HG02571 (cell line): ENCODE measurements at regions not wholly inside any gene's neighbourhood (a gene's known extent, or its start where the extent isn't known, plus 50 kb on each side); places are given as distances from the start of the nearest gene placed in this dataset.

Source experiments
- ATAC-seq: cut with Tn5 transposase; IDR thresholded peaks from one replicate; pipeline ENCODE4 v1.9.1; 2021; ENCODE audit warnings: mild to moderate bottlenecking, moderate library complexity; ENCODE audit not compliant: unreplicated experiment

GRCh38 chr17:79212149-79213087 is 137.8 kb downstream of the ENGASE start:
- no peak for ATAC-seq

- ATAC-seq, result no peak
Measured at GRCh38 chr17:79211061-79211770, 136.6 kb downstream of the ENGASE start.

GRCh38 chr17:79210638-79211037 is 136.0 kb downstream of the ENGASE start:
- ATAC-seq, result no peak

GRCh38 chr17:79207960-79208359 is 133.3 kb downstream of the ENGASE start:
- ATAC-seq, result no peak

- ATAC-seq, result no peak
Measured at GRCh38 chr17:79205688-79206205, 131.1 kb downstream of the ENGASE start.

DNA sequence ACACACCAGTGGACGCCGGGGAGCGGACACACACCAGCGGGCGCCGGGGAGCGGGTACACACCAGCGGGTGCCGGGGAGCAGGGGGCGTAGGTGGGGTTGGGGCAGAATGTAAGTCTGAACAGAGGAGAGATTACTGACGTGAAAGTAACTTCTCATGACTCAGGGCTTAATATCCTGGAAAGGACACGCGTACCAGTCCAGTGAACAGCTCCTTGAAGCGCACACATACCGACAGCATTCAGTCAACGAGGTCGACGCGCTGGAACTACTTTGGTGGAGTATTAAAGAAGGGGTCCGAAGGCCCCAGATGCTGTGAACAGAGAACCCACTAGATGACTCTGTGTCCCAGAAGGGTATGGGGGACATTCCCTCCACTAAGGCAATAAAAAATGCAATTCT is 129.6 kb downstream of the ENGASE start:
- no peak for ATAC-seq

DNA sequence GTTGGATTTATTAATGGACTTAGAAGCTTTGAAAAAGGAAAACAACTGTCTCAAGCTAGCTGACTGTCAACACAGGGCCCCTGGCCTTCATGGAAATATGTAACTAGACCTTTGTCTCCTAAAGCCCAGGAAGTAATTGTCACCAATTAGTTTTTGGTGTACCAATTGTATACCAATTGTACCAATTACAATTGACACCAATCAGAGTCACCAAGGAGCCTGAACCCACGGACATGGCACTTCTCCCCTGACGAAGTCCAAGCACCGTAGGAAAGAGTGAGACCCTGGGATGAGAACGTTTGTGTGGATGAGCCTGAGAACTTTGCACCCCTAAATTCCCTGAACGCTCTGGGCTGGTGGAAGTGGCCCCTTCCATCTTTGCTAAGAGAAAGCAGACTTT is 129.0 kb downstream of the ENGASE start:
- no peak for ATAC-seq

GRCh38 chr17:79203016-79203415 is 128.4 kb downstream of the ENGASE start:
- no peak for ATAC-seq

DNA sequence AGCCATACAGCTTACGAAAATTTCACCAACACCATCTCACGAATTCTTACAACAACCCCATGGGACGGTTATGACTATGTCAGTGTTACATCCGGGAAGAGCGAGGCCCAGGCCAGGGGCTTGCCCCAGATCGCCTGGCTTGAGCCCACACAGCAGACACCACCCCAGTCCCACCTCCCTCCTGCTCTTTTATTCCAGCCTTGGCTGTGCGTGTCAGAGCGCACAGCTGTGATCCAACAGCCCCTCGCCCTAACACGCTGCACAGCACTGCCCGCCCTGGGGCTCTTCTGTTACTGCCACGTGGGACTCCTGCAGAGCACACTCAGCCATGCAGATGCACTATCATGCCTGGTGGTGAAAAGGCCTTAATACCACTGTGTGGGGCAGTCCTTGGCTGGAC is 127.9 kb downstream of the ENGASE start:
- ATAC-seq, result no peak

GRCh38 chr17:79201536-79202227 is 127.1 kb downstream of the ENGASE start:
- ATAC-seq, result no peak

DNA sequence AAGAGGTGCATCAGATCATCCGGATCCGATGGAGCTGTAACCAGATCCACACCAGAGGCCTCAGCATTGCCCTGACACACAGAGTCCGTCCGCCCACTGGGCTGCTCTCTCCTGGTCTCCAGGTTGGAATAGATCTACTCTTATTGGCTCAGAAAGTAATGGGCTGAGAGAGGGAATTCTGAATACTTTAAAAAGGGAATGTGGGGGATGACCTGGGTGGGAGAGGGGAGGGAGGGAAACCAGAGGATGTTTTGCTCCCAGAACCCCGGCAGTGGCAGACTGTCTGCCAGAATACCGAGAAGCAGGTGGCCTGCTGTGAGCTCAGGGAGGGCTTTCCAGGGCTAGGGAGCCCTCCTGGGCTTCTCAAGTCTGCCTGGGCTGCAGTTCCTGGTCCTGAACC is 126.5 kb downstream of the ENGASE start:
- no peak for ATAC-seq

DNA sequence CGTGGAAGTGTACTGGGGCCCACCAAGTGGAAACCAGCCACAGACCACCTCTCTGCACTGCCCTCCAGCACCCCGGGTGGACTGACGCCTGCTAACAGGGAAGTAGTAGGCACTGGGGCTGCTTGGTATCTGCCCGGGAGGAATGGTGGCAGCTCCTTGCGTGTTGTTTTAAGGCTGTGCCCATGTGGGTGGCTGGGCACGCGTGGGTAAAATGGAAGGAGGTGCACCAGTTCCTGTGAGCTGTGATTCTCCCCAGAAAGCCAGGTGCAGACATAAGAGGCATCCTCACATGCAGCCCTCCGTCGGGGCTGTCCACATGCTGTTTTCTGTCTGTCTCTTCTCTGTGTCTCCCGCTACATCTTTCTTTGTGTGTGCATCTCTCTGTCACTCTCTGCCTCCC is 122.3 kb downstream of the ENGASE start:
- ATAC-seq, result no peak

GRCh38 chr17:79192503-79193351 is 118.1 kb downstream of the ENGASE start:
- ATAC-seq, result no peak

- ATAC-seq, result no peak
Measured at GRCh38 chr17:79191270-79191934, 116.8 kb downstream of the ENGASE start.

- ATAC-seq, result no peak
Measured at GRCh38 chr17:79189305-79189704, 114.7 kb downstream of the ENGASE start.

GRCh38 chr17:79188685-79189084 is 114.1 kb downstream of the ENGASE start:
- no peak for ATAC-seq

DNA sequence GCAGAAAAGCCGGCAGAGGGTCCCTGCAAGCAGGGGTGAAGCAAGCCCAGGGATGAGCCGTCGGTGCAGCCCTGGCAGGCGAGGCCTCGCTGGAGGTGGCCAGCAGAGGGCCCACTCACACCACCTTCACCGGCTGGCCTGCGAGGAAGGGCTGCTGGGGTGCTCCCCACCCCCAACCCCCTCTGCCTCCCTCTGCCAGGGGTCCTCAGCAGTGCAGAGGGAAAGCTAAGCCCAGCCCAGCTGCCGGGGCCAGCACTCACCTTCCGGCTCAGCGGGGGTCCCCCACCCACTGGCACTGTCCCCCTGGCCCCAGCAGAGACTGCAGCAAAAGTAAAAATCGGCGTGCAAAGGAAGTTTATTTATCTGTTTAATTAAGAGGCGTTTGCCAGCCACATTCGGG is 113.4 kb downstream of the ENGASE start:
- no peak for ATAC-seq

DNA sequence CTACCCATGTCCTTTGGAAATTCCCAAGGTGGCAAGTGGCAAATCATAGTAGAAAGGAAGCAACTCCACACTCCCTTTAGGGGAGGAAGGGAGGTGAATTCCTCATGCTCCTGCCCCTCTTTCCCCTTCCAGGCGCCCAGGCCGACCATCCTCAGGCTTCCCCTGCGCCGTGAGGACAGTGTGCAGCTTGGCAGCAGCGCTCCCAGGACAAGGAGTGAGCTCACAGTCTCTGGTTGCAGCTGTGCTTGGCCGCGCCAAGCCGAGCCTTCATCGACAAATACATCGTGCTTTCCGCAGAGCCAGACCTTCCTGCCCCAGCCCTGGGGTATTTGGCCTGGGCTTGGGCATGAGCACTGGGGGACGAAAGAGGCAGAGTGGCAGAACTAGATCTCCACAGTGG is 112.6 kb downstream of the ENGASE start:
- ATAC-seq, result no peak

- ATAC-seq, result no peak
Measured at GRCh38 chr17:79186406-79186805, 111.8 kb downstream of the ENGASE start.

DNA sequence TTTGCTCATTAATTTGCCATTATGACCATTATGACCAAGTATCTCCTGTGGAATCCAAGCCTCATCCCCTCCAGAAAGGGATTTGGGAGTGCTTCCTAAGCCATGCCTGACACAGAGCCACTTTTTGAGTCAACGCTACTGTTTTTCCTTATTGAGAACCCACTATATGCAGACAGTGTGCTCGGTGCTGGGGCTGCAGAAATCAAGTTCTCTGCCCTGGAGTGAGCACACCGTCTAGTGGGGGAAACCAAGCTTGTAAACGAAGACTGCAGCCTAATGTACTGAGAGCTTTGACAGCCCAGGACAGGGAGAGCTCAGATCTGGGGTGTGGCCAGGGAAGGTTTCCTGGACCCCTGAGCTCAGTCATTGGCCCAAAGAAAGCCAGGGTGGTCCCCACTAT is 111.0 kb downstream of the ENGASE start:
- no peak for ATAC-seq
